GM18870 (cell line): ENCODE measurements at regions not wholly inside any gene's neighbourhood (a gene's known extent, or its start where the extent isn't known, plus 50 kb on each side); places are given as distances from the start of the nearest gene placed in this dataset.
A peak's percentile ranks its signal among the peaks of the same experiment; 100 is the strongest.
"Not testable (repeated sequence)": the region's sequence is repeated elsewhere in the genome, so short reads cannot be mapped to it uniquely, and the experiment has no call there.

ENCODE experiments used
- ATAC-seq: cut with Tn5 transposase; IDR thresholded peaks from one replicate; pipeline ENCODE4 v1.9.1; 2021; ENCODE audit warnings: moderate library complexity; ENCODE audit not compliant: unreplicated experiment

- ATAC-seq: no peak
These were observed 99.1 kb upstream of the IRAK1BP1 start for GRCh38 chr6:78768271-78768670.

GRCh38 chr6:78770765-78771164 lies 96.6 kb upstream of the IRAK1BP1 start:
- no peak for ATAC-seq

- ATAC-seq: no peak
These were observed 95.8 kb upstream of the IRAK1BP1 start for GRCh38 chr6:78771586-78771985.

- ATAC-seq: no peak
These were observed 86.3 kb upstream of the IRAK1BP1 start for GRCh38 chr6:78781001-78781400.

- not testable (repeated sequence) for ATAC-seq
These were observed 84.0 kb upstream of the IRAK1BP1 start for GRCh38 chr6:78783366-78783765.

- ATAC-seq: no peak
These were observed 70.1 kb upstream of the IRAK1BP1 start for GRCh38 chr6:78797270-78797669.

- ATAC-seq: no peak
These were observed 67.7 kb upstream of the IRAK1BP1 start for GRCh38 chr6:78799682-78800081.

- ATAC-seq: not testable (repeated sequence)
These were observed 60.6 kb upstream of the IRAK1BP1 start for GRCh38 chr6:78806792-78807191.

GRCh38 chr6:78807655-78808355 lies 59.5 kb upstream of the IRAK1BP1 start:
- not testable (repeated sequence) for ATAC-seq

GRCh38 chr6:78808356-78808891 lies 58.9 kb upstream of the IRAK1BP1 start:
- no peak for ATAC-seq

GRCh38 chr6:78808933-78809332 lies 58.4 kb upstream of the IRAK1BP1 start:
- no peak for ATAC-seq

GRCh38 chr6:78810146-78810545 lies 57.2 kb upstream of the IRAK1BP1 start:
- peak; percentile 80 for ATAC-seq

GRCh38 chr6:78810698-78811097 lies 56.7 kb upstream of the IRAK1BP1 start:
- ATAC-seq: no peak
